ENCODE measurements at regions not wholly inside any gene's neighbourhood (a gene's known extent, or its start where the extent isn't known, plus 50 kb on each side); places are given as distances from the start of the nearest gene placed in this dataset.

DNA sequence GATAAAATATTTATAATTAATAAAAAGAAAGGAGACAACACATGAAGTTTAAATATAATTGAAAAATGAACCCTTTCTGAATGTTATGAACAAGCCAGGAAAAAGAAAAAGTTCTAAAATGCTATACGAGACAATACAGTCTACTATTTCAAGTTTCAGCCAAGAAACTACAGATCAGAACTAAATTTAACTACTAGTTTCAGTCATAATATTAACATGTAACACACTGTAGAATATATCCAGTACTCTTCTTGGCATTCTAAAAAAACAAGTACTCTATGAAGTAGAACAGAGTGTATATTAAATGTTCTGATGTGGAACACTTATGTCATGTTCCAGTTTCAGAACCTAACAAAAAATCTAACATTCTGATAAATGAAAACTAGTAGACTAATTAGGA, 679.7 kb downstream of the FAT4 start:
- no peaks in the 10 kb centered on the region for H3K36me3 ChIP-seq (ENCODE audit: control insufficient read depth, insufficient read depth, low read length)
- no peak overlapping the region for H3K27ac ChIP-seq (ENCODE audit: low read length)
- H3K4me1 ChIP-seq (ENCODE audit: control insufficient read depth, insufficient read depth, low read length) = no peaks in the 10 kb centered on the region
- H3K27me3 ChIP-seq (ENCODE audit: control insufficient read depth, insufficient read depth, low read length) = no peaks in the 10 kb centered on the region
- no peak for DNase-seq
- no CpG with 5 or more reads among the region's 1 CpG for WGBS (ENCODE audit: insufficient coverage)
- no peaks in the 10 kb centered on the region for H3K9me3 ChIP-seq (replicated peaks; ENCODE audit: control insufficient read depth, low read depth, low read length)
- no peak overlapping the region for H3K4me3 ChIP-seq (ENCODE audit: low read length)

DNA sequence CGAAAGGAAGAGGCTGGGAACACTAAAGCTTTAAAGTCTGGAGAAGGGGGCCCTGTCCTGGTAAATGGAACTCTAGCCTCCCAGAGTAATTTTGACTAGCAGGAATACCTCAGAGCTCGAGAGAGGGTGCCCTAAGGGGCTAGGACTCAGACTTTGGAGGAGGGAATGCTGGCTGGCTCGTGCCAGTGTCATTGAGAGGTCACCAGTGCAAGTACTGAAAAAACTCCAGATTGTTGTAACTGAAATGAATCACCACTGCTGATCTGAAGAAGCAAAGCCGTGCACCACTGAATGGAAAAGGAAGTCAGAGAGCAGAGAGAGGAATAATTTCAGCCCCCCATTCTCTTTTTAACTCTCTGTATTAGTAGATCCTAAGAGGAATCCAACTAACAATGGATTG, 690.2 kb downstream of the FAT4 start:
- Histone ChIP-seq H3K9me3 (replicated peaks; ENCODE audit: control insufficient read depth, low read depth, low read length) (no peaks in the 10 kb centered on the region), H3K27ac (ENCODE audit: low read length) (no peak overlapping the region), H3K4me3 (ENCODE audit: low read length) (no peak overlapping the region), H3K36me3 (ENCODE audit: control insufficient read depth, insufficient read depth, low read length) (no peaks in the 10 kb centered on the region), H3K4me1 (ENCODE audit: control insufficient read depth, insufficient read depth, low read length) (no peaks in the 10 kb centered on the region), H3K27me3 (ENCODE audit: control insufficient read depth, insufficient read depth, low read length) (no peaks in the 10 kb centered on the region)
- 43% methylated on average over 3 of the region's 4 CpGs for WGBS (ENCODE audit: insufficient coverage)
- no peak for DNase-seq

DNA sequence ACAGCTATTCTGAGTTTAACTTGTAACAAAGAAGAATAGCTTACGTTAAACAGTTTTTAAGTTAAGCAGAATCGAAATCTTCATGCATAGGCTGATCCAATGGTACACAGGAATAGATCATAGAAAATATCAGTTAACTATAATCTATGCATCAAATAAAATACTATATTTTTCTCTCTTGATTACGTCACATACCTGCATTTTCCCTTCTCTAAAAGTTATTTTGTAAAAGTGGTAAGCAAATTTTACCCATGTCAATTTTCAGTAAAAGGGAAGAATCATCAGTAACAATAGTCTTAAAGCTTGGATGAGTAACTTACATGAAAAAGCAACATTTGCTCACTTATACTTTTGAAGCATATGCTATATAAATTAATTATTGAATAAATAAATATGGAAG, 692.4 kb downstream of the FAT4 start:
- H3K27ac ChIP-seq (ENCODE audit: low read length) = no peak overlapping the region
- no peaks in the 10 kb centered on the region for H3K36me3 ChIP-seq (ENCODE audit: control insufficient read depth, insufficient read depth, low read length)
- H3K4me1 ChIP-seq (ENCODE audit: control insufficient read depth, insufficient read depth, low read length) = no peaks in the 10 kb centered on the region
- H3K27me3 ChIP-seq (ENCODE audit: control insufficient read depth, insufficient read depth, low read length) = no peaks in the 10 kb centered on the region
- no peak overlapping the region for H3K4me3 ChIP-seq (ENCODE audit: low read length)
- no peak for DNase-seq
- H3K9me3 ChIP-seq (replicated peaks; ENCODE audit: control insufficient read depth, low read depth, low read length) = peaks cover 2% of the 10 kb centered on the region
- WGBS (ENCODE audit: insufficient coverage) = no CpG with 5 or more reads among the region's 3 CpGs

DNA sequence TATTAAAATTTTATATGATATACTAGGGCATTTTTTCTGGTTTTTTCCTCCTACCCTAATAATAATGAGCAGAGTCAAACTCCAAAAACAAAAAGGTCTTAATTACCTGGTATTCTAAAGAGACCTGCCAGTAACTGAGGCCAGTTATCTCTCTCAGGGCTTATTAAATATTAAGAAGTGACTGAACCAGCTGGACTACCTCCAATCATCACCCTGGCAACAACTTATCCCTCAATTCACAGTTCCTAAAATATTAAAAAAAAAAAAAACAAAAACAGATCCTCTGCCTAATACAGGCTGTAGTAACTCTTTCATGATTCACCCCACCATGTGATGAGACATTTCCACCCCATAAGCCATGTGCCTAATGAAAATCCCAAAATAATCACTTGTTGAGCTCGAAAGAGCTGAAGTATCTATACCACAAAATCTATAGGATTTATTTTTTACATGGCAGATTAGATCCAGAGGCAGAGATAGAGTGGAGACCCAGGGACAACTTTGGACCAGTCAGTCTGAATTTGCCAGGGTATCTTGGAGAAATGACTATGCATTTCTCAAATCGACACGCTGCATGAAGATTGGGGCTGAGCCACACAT, 698.0 kb downstream of the FAT4 start:
- Histone ChIP-seq H3K27ac (ENCODE audit: low read length) (no peak overlapping the region), H3K36me3 (ENCODE audit: control insufficient read depth, insufficient read depth, low read length) (no peaks in the 10 kb centered on the region), H3K4me1 (ENCODE audit: control insufficient read depth, insufficient read depth, low read length) (no peaks in the 10 kb centered on the region), H3K4me3 (ENCODE audit: low read length) (no peak overlapping the region), H3K27me3 (ENCODE audit: control insufficient read depth, insufficient read depth, low read length) (no peaks in the 10 kb centered on the region), H3K9me3 (replicated peaks; ENCODE audit: control insufficient read depth, low read depth, low read length) (peaks cover 2% of the 10 kb centered on the region)
- DNase-seq = peak; percentile 66
- 53% methylated on average over 2 of the region's 3 CpGs for WGBS (ENCODE audit: insufficient coverage)

DNA sequence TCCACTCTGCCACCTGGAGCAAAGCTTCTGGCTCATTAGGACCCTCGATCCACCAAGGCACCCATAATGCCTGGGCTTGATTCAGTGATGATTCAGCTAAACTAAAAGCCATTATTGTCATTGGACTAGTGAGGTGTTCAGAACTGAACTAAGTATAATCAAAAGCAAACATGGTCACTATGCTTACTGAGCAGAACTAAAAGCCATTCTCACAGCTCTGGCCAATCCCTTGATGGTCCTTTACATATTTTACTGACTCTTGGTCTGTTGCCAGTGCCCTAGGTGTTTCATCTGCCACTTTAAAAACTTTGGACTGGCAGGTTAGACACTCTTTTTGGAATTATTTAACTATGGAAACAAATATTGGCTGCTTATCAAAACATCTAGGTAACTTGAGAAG, 703.5 kb downstream of the FAT4 start:
- Histone ChIP-seq H3K4me3 (ENCODE audit: low read length) (no peak overlapping the region), H3K4me1 (ENCODE audit: control insufficient read depth, insufficient read depth, low read length) (no peaks in the 10 kb centered on the region), H3K9me3 (replicated peaks; ENCODE audit: control insufficient read depth, low read depth, low read length) (no peaks in the 10 kb centered on the region), H3K27ac (ENCODE audit: low read length) (no peak overlapping the region), H3K27me3 (ENCODE audit: control insufficient read depth, insufficient read depth, low read length) (no peaks in the 10 kb centered on the region), H3K36me3 (ENCODE audit: control insufficient read depth, insufficient read depth, low read length) (no peaks in the 10 kb centered on the region)
- DNase-seq = no peak
- WGBS (ENCODE audit: insufficient coverage) = no CpG with 5 or more reads among the region's 1 CpG

DNA sequence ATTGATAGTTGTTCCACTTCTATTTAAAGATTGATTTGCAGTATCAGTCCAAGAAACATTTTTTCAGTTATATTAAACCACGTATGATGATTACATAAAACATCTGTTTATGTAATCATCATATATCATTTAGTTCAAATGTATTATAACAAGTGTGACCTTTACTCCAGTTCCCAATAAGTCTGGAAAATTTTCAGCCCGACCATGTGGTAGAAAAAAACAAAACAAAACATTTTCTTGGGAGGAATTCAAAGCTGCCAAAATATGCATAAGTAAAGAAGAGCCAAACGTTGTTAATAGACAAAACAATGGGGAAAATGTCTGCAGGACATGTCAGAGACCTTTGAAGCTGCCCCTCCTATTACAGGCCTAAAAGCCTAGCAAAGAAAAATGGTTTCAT, 709.1 kb downstream of the FAT4 start:
- no CpG with 5 or more reads among the region's 3 CpGs for WGBS (ENCODE audit: insufficient coverage)
- H3K27ac ChIP-seq (ENCODE audit: low read length) = no peak overlapping the region
- H3K36me3 ChIP-seq (ENCODE audit: control insufficient read depth, insufficient read depth, low read length) = no peaks in the 10 kb centered on the region
- H3K4me1 ChIP-seq (ENCODE audit: control insufficient read depth, insufficient read depth, low read length) = peaks cover 7% of the 10 kb centered on the region
- DNase-seq = peak; percentile 83
- H3K27me3 ChIP-seq (ENCODE audit: control insufficient read depth, insufficient read depth, low read length) = no peaks in the 10 kb centered on the region
- no peak overlapping the region for H3K4me3 ChIP-seq (ENCODE audit: low read length)
- no peaks in the 10 kb centered on the region for H3K9me3 ChIP-seq (replicated peaks; ENCODE audit: control insufficient read depth, low read depth, low read length)

DNA sequence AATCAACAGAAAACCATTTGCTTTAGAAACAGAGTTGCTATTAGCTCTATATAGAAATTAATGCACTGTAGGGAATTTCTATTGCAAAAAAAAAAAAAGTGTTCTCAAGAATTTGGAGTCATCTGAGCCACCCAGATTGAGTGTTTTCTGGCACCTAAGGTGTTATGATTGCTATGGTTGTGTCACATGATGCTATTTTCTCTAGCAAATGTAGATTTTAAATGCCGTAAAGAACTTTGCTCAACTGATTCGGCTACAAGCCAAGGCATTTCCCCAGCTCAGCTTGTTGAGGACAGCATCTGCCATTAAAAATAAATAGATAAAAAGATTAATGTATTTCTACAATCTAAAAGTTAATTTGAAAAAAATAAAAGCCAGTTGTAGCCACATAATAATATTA, 712.8 kb downstream of the FAT4 start:
- no CpG with 5 or more reads among the region's 2 CpGs for WGBS (ENCODE audit: insufficient coverage)
- peak; percentile 51 for DNase-seq
- Histone ChIP-seq H3K36me3 (ENCODE audit: control insufficient read depth, insufficient read depth, low read length) (no peaks in the 10 kb centered on the region), H3K9me3 (replicated peaks; ENCODE audit: control insufficient read depth, low read depth, low read length) (peaks cover 5% of the 10 kb centered on the region), H3K4me3 (ENCODE audit: low read length) (no peak overlapping the region), H3K27ac (ENCODE audit: low read length) (no peak overlapping the region), H3K27me3 (ENCODE audit: control insufficient read depth, insufficient read depth, low read length) (no peaks in the 10 kb centered on the region), H3K4me1 (ENCODE audit: control insufficient read depth, insufficient read depth, low read length) (peaks cover 7% of the 10 kb centered on the region)

DNA sequence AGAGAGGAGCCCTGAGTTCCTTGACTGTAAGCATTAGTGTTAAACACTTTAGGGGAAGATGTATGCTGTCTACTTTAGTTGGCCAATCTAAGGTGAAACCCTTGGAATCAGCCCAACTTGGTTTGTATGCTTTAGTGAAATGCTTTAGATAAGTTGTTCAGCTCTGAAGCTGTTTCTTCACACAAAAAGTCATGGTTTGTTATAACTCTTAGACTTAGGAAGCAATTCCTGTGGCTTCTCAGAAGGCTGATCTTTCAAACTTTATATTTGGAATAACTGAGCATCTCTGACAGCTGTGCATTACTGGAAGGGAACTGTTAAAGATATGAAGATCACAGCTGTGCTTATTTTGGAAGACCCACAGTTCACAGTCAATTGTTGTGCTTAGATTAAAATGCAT, 714.1 kb downstream of the FAT4 start:
- no peak overlapping the region for H3K4me3 ChIP-seq (ENCODE audit: low read length)
- H3K4me1 ChIP-seq (ENCODE audit: control insufficient read depth, insufficient read depth, low read length) = peaks cover 7% of the 10 kb centered on the region
- no peaks in the 10 kb centered on the region for H3K27me3 ChIP-seq (ENCODE audit: control insufficient read depth, insufficient read depth, low read length)
- peak; percentile 88 for DNase-seq
- peak overlapping the region; percentile 88 for H3K27ac ChIP-seq (ENCODE audit: low read length)
- peaks cover 5% of the 10 kb centered on the region for H3K9me3 ChIP-seq (replicated peaks; ENCODE audit: control insufficient read depth, low read depth, low read length)
- no peaks in the 10 kb centered on the region for H3K36me3 ChIP-seq (ENCODE audit: control insufficient read depth, insufficient read depth, low read length)

DNA sequence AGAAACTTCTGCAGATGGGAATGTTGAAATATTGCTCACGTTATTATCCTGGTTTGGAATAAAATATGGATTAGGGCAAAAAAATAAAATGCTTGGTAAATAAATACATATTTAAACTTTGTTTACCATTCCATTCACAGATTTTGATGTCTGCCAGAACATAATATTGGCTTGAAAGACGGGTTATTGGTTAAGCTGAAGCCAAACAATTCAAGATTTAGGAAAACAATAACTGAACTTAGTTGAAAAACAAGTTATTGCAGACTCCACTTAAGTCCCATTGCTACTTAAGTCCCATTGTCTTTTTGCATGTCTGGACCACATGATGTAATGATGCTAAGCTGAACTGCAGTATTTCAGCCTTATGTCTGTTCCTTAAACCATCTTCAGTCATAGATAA, 722.5 kb downstream of the FAT4 start:
- H3K27me3 ChIP-seq (ENCODE audit: control insufficient read depth, insufficient read depth, low read length) = no peaks in the 10 kb centered on the region
- peak; percentile 59 for DNase-seq
- peak overlapping the region; percentile 38 for H3K27ac ChIP-seq (ENCODE audit: low read length)
- H3K4me1 ChIP-seq (ENCODE audit: control insufficient read depth, insufficient read depth, low read length) = no peaks in the 10 kb centered on the region
- H3K9me3 ChIP-seq (replicated peaks; ENCODE audit: control insufficient read depth, low read depth, low read length) = no peaks in the 10 kb centered on the region
- no peaks in the 10 kb centered on the region for H3K36me3 ChIP-seq (ENCODE audit: control insufficient read depth, insufficient read depth, low read length)
- no peak overlapping the region for H3K4me3 ChIP-seq (ENCODE audit: low read length)
- no CpG with 5 or more reads among the region's 2 CpGs for WGBS (ENCODE audit: insufficient coverage)

DNA sequence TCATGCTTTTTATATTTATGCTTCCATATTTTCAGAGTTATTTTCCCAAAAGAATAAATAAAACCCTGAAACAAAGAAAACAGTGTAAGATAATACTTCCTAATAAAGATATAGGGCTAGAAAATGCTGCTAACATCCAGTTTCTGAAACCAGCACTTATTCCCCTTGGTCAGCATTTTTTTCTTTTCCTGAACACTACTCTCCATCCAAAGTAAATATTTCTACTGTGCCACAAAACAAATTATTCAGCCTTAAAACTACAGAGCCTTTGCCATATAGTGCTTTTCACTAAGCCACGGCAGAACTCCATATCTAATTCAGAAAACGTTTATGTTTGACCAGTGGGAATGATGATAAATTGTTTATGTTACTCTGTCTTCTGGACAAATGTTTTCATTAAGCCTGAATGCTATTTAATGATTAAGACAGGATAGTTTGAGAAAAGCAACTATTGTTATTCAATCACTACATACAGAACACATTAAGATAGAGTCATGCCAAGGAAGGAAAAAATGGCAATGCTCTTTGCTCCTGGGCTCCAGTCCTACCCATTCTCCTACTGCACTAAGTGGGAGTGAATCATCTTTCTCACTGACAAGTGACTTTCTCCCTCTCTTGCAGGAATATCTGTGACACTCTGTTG, 723.9 kb downstream of the FAT4 start:
- WGBS (ENCODE audit: insufficient coverage) = no CpG with 5 or more reads among the region's 2 CpGs
- Histone ChIP-seq H3K27ac (ENCODE audit: low read length) (no peak overlapping the region), H3K9me3 (replicated peaks; ENCODE audit: control insufficient read depth, low read depth, low read length) (no peaks in the 10 kb centered on the region), H3K4me3 (ENCODE audit: low read length) (no peak overlapping the region), H3K27me3 (ENCODE audit: control insufficient read depth, insufficient read depth, low read length) (no peaks in the 10 kb centered on the region), H3K36me3 (ENCODE audit: control insufficient read depth, insufficient read depth, low read length) (no peaks in the 10 kb centered on the region), H3K4me1 (ENCODE audit: control insufficient read depth, insufficient read depth, low read length) (no peaks in the 10 kb centered on the region)
- DNase-seq = peak; percentile 71
